HG02623 (cell line): ENCODE measurements at regions not wholly inside any gene's neighbourhood (a gene's known extent, or its start where the extent isn't known, plus 50 kb on each side); places are given as distances from the start of the nearest gene placed in this dataset.
A peak's percentile ranks its signal among the peaks of the same experiment; 100 is the strongest.

Experiments used
- ATAC-seq: cut with Tn5 transposase; IDR thresholded peaks from one replicate; pipeline ENCODE4 v1.9.1; 2021; ENCODE audit warnings: moderate library complexity; ENCODE audit not compliant: unreplicated experiment

DNA sequence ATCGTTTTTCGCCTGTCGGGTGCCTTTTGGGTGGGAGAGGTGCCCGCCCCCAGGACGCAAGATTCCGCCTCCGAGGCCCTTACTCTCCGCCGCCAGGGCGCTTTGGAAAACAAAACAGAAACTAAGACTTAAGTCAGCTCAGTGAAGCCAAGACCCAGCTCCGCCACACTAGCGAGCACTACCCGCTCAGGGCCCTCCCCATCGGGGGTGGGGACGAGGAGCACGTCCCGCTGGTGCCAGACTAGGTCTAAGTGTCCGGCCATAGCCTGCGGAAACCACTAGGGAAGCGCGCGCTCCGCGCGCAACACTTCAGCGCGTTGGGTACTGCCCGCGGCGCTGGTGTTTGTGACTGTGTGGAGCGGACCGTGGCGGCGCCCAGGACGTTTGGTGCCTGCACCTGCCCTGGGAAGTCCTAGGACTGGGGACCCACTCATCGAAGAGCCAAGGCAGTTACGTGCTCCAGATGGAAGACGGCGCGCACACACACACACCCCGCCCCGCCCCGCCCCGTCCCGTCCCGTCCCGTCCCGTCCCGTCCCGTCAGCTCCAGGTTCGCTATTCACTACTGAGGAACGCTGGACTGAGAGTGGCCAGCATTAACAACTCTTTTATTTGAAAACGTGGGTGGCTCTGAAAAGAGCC lies 57.6 kb upstream of the BOLA1 start:
- ATAC-seq = peak; percentile 40

DNA sequence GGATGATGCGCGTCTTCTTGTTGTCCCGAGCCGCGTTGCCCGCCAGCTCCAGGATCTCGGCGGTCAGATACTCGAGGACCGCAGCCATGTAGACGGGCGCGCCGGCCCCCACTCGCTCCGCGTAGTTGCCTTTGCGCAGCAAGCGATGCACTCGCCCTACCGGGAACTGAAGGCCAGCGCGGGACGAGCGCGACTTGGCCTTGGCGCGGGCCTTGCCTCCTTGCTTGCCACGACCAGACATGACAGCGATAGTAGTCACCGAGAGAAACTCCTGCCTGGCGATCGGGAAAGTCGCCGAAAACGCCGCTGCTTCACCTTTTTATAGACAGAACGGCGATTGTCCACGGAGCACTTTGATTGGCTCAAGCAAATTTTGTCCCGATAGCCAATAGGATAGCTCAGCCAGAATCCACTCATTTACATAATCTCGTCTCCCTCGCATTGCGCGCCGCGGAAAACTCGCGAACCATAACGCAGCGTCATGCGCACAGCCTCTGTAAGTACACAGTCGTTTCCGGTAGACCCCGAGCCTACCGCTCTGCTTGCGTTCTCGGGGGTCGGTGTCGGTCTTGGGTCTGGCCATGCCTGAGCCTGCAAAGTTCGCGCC lies 56.8 kb upstream of the BOLA1 start:
- peak; percentile 51 for ATAC-seq

DNA sequence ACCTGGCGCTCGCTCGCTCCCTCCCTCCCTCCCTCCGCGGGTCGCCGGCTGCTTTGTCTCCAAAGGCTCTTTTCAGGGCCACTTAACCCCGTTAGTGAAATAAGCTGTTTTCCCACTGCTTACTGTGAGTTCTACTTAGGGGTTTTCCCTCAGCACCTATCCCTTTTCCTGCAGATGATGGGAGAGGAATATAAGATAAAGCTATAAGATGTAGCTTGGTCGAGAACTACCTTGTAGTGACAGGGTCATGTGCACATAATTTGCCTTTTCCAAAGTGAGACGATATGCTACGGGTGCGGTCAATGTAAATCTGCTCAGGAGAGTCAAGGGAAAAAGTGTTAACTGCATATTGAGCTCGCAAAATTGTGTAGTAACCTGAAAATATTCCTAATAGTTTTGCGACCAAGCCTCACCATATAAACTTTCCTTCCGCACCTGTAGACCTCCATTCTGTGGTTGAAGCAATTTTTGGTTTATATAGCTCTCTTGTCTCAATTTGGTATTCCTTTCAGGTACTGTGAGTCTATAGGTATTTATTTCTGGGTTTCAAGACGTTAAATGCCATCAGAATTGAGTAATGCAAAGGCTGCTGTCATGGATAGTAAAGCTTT lies 55.8 kb upstream of the BOLA1 start:
- ATAC-seq = no peak

DNA sequence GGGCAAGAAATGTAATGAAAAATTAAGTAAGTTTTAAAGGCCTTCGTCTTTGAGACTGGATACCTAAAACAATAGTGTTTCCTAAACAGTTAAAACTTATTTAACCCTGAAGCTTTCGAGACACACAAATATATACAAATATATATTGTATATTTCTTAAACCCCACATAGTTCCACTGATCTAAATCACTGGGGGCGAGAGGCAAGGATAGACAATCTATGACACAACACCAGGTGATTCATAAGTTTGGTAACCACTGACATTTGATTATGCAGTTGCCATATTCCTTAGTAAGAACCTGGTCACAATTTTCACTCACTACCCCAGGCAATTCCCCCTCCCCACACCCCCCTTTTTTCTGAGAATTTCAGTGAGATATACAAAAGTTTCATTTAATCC lies 55.3 kb upstream of the BOLA1 start:
- ATAC-seq = no peak

DNA sequence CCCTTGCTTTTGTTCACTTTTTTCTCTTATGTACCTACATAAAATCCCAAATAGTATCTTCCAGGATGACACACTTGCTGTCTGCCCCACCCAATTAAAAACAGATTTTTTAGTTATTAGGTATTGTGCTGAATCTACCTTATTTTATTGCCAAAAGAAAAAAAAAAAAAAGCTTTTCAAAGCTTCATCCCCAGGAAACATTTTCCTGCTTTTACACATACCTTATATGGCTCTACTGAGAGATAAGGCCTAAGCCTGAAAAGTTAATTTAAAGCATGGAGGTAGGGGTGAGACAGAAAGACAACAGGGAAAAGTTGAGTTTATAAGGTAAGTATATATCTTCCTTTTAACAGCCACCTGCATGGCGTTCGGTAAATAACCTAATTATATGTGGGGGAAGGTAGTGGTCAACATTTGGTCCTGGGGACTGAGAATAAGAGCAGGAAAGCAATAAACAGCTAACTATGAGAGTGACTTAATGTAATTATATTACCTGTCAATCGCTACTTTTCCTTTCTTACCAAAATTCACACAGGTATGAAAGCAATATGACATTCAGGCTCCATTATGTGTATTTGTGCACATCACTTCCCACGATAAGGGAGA lies 54.6 kb upstream of the BOLA1 start:
- ATAC-seq = no peak

DNA sequence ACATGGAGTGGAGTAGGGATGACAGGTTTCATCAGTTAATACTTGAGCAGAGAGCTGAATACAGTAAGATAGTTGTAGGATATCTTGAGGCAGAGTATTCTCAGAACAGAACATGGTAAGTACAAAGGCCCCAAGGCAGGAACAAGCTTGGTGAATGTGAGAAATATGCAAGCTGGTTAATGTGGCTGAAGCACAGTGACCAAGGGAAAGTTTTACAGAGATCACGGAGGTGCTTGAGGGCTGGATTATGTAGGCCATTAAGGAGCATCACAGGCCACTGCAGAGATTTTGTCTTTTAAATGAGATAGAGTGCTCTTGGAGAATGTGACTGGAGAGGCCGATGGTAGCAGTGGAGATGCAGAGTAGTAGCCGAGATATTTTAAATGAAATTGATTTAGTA lies 54.0 kb upstream of the BOLA1 start:
- no peak for ATAC-seq

DNA sequence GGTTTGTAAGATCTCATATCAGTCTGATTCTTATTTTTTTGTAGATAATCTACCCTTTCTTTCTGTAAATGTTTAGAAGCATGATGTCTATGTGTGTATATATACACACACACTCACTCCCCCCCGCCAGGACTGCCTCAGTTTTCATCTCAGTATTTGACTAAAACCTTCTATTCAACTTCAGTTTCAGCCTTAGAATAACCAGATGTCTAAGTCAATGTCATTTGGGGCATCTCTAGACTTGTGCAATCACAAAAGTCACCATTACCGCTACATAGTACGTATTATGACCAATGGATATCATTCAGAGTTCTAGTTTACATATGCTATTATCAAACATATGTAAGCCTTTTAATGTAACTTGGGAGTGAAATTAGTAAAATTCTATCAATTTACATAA lies 53.3 kb upstream of the BOLA1 start:
- no peak for ATAC-seq

DNA sequence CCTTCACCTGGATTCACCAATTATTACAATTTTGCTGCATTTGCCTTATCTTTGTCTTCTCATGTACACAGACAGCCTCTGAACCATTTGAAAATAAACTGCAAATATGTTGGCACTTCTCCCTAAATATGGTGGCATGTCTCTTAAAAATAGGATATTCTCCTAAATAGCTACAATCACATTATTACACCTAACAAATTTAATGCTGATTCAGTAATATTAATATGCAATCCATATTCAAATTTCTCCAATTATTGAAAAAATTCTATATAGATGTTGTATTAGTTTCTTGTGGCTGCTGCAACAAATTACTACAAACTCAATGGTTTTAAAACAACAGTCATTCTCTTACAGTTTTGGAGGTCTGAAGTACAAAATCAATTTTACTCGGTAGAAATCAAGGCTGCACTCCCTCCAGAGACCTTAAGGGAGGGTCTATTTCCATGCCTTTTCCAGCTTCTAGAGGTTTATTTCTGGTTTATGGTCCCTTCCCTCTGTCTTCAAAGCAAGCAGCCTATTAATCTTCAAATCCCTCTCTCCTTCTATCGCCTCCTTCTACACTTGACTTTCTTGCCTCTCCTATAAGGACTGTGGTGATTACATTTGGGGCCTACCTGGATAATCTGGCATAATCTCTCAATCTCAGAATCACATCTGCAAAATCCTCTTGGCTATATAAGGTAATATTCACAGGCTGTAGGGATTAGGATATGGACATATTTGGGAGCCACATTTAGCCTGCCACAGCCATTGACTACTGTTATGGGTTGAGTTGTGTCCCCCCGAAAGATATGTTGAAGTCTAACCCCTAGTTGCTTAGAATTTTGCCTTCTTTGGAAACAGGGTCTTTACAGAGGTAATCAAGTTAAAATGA lies 52.5 kb upstream of the BOLA1 start:
- no peak for ATAC-seq

DNA sequence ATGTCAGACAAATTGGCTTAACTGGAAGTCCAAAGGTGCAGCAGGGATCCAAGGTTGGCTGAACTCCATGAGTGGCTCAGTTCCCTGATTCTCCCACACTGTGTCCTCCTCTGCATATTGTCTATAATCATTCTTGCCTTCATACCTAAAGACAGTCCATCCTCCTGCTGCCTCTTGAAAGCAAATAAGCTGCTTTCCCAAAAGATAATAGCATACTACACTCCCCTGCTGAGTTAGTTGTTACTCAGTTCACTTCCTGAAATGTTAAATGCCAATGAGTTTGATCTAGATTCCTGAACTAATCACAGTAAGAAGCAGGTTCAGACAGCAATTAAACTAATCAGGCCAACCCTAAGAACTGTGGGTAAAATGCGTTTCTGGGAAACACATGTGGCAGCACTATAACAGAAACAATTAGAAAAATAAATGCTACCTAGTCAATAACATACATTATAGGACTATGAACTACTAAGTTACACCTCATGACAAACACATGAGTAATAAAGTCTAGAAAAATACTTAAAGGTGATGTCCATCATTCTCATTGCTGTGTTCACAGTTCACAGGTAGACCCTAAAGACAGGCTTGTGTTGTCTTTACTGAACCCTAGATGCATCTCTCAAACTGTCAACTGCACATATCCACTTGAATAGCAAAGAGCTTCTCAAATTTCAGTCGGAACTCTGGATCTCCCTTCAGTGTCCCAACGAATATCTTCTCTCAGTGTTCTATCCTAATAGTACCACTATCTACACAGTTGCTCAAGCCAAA lies 50.8 kb upstream of the BOLA1 start:
- ATAC-seq = no peak

DNA sequence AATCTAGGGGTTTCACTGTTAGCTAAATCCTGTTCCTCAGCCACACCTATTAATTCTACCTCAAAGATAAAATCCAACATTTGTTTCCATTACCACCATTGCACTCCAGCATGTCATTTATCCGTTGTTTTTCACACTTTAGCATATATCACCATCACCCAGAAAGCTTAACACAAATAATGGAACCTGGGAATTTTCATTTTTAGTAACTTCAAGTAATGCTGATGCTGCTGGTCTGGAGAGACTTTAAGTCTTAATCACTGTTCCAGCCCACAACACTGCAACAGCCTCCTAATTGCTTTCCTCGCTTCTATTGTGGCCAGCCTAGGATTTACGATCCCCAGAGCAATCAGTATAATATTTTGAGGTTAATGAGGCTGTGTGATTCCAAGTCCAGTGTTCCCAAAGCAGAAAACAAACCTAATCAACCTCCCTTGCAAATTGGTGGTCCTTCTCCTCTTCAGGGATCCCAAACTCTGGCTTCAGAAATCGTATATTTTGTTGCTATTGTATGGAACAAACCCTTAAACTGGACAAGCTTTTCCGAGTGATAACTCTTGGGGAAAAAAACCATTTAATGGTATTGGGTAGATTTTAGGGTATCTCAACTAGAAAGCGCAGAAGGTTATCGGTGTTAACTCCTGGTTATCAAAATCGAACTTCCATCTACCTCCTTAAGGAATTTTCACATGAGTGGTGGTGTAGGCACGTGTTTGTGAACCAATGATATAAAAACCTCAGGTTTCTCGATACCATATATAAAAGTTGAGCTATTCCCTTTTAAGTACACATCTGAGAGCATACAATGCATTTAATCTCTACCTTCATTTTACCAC lies 50.0 kb upstream of the BOLA1 start:
- ATAC-seq = no peak
